ENCODE measurements at regions not wholly inside any gene's neighbourhood (a gene's known extent, or its start where the extent isn't known, plus 50 kb on each side); places are given as distances from the start of the nearest gene placed in this dataset.
A peak's percentile ranks its signal among the peaks of the same experiment; 100 is the strongest.

DNA sequence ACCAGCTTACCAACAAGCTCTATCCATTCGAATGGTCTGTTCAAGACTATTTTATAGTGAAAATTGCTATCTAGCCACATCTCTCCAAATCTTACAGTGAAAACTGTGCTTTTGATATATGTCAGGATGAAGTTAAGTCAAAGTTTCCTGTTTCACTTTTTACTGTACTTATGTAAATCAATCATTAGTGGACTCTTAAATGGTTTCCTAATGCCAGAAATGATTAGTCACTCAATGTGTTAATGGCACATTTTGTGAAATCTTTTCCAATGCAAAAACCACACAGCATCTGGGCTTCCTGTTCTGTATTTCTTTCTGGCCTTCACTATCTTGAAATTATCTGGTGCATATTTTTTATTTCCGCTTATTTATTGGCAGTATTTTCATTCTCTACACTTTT is 87.3 kb upstream of the STEAP1B start:
- intact Hi-C loops (cut with micrococcal nuclease) = no loop called here
- Histone ChIP-seq H3K27ac (ENCODE audit: low read depth in 1 of 2, low read length in 2 of 2) (peak overlapping the region in 1 of 2 donors; percentile 52), H3K4me3 (replicated peaks in 1 of 3; ENCODE audit: low read depth in 2 of 3, low read length in 3 of 3) (peak overlapping the region in 1 of 3 experiments; percentile 51), H3K9ac (ENCODE audit: insufficient read depth, low read length, poor library complexity, severe bottlenecking) (no peak overlapping the region), H2AFZ (ENCODE audit: insufficient read depth, low read depth, low read length, poor library complexity, severe bottlenecking) (no peak overlapping the region), H4K20me1 (ENCODE audit: insufficient read depth, low read length) (no peaks in the 10 kb centered on the region), H3K27me3 (ENCODE audit: control insufficient read depth in 2 of 2, insufficient read depth in 2 of 2, low read length in 2 of 2) (peaks cover 2 to 8% of the 10 kb centered on the region in 2 donors), H3K36me3 (replicated peaks in 1 of 2; ENCODE audit: control insufficient read depth in 1 of 2, insufficient read depth in 2 of 2, low read length in 2 of 2) (no peaks in the 10 kb centered on the region), H3K9me3 (replicated peaks in 1 of 2; ENCODE audit: control insufficient read depth in 1 of 2, insufficient read depth in 1 of 2, low read length in 2 of 2) (no peaks in the 10 kb centered on the region), H3K4me1 (ENCODE audit: control insufficient read depth in 1 of 2, insufficient read depth in 2 of 2, low read length in 2 of 2) (peaks cover 47 to 59% of the 10 kb centered on the region in 2 donors), H3K79me2 (ENCODE audit: insufficient read depth, low read length) (no peaks in the 10 kb centered on the region), H3K4me2 (replicated peaks; ENCODE audit: extremely low read depth, low read length, poor library complexity, severe bottlenecking) (peak overlapping the region; percentile 52)
- H3K27me3 Mint-ChIP-seq (ENCODE audit: low read depth in 3 of 3) = peaks cover 5 to 14% (median 8%) of the 10 kb centered on the region in 3 donors
- no CpG with 5 or more reads among the region's 2 CpGs for WGBS (ENCODE audit: insufficient coverage)
- TF ChIP-seq, protein P1, sequence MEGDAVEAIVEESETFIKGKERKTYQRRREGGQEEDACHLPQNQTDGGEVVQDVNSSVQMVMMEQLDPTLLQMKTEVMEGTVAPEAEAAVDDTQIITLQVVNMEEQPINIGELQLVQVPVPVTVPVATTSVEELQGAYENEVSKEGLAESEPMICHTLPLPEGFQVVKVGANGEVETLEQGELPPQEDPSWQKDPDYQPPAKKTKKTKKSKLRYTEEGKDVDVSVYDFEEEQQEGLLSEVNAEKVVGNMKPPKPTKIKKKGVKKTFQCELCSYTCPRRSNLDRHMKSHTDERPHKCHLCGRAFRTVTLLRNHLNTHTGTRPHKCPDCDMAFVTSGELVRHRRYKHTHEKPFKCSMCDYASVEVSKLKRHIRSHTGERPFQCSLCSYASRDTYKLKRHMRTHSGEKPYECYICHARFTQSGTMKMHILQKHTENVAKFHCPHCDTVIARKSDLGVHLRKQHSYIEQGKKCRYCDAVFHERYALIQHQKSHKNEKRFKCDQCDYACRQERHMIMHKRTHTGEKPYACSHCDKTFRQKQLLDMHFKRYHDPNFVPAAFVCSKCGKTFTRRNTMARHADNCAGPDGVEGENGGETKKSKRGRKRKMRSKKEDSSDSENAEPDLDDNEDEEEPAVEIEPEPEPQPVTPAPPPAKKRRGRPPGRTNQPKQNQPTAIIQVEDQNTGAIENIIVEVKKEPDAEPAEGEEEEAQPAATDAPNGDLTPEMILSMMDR (IDR thresholded peaks at IDR 0.05) = no peak
- peak overlapping the region; percentile 42 to 96 (median 92) for H3K27ac Mint-ChIP-seq
- peaks cover 0 to 5% of the 10 kb centered on the region in 2 donors for H3K36me3 Mint-ChIP-seq
- H3K9me3 Mint-ChIP-seq = peaks cover 0 to 2% (median 0%) of the 10 kb centered on the region in 7 donors
- H3K4me3 Mint-ChIP-seq = peak overlapping the region; percentile 12 to 62
- H3K4me1 Mint-ChIP-seq = peaks cover 53% of the 10 kb centered on the region
- DNase-seq = peak; percentile 63 to 93 (median 88)

DNA sequence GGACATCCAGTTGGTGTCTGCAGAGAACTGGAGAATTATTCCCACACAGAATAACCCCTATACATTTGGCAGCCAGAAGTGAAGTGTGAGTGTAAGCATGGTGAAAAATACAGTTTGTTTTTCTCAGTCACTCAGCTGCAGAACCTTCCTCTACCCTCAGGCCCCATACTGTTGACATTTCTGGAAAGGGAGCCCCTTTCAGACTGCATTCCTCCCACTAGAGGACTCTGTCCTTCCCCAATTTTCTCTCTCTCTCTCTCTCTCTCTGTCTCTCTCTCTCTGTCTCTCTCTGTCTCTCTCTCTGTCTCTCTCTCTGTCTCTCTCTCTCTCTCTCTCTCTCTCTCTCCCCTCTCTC is 86.8 kb upstream of the STEAP1B start:
- Histone ChIP-seq H3K4me1 (ENCODE audit: control insufficient read depth in 1 of 2, insufficient read depth in 2 of 2, low read length in 2 of 2) (peaks cover 47 to 59% of the 10 kb centered on the region in 2 donors), H3K9me3 (replicated peaks in 1 of 2; ENCODE audit: control insufficient read depth in 1 of 2, insufficient read depth in 1 of 2, low read length in 2 of 2) (no peaks in the 10 kb centered on the region), H3K27ac (ENCODE audit: low read depth in 1 of 2, low read length in 2 of 2) (peak overlapping the region; percentile 17 to 52), H4K20me1 (ENCODE audit: insufficient read depth, low read length) (no peaks in the 10 kb centered on the region), H3K79me2 (ENCODE audit: insufficient read depth, low read length) (no peaks in the 10 kb centered on the region), H3K27me3 (ENCODE audit: control insufficient read depth in 2 of 2, insufficient read depth in 2 of 2, low read length in 2 of 2) (peaks cover 2 to 8% of the 10 kb centered on the region in 2 donors), H2AFZ (ENCODE audit: insufficient read depth, low read depth, low read length, poor library complexity, severe bottlenecking) (no peak overlapping the region), H3K36me3 (replicated peaks in 1 of 2; ENCODE audit: control insufficient read depth in 1 of 2, insufficient read depth in 2 of 2, low read length in 2 of 2) (no peaks in the 10 kb centered on the region), H3K4me2 (replicated peaks; ENCODE audit: extremely low read depth, low read length, poor library complexity, severe bottlenecking) (peak overlapping the region; percentile 52), H3K4me3 (replicated peaks in 1 of 3; ENCODE audit: low read depth in 2 of 3, low read length in 3 of 3) (peak overlapping the region in 1 of 3 experiments; percentile 51), H3K9ac (ENCODE audit: insufficient read depth, low read length, poor library complexity, severe bottlenecking) (no peak overlapping the region)
- H3K27me3 Mint-ChIP-seq (ENCODE audit: low read depth in 3 of 3) = peaks cover 4 to 14% (median 8%) of the 10 kb centered on the region in 3 donors
- peaks cover 0 to 2% (median 0%) of the 10 kb centered on the region in 7 donors for H3K9me3 Mint-ChIP-seq
- peaks cover 53% of the 10 kb centered on the region for H3K4me1 Mint-ChIP-seq
- H3K27ac Mint-ChIP-seq = peak overlapping the region in 6 of 7 donors; percentile 87 to 96 (median 92)
- DNase-seq = no peak
- TF ChIP-seq, protein P1 (IDR thresholded peaks at IDR 0.05) = no peak
- peak overlapping the region in 1 of 2 donors; percentile 62 for H3K4me3 Mint-ChIP-seq
- H3K36me3 Mint-ChIP-seq = peaks cover 0 to 5% of the 10 kb centered on the region in 2 donors
- intact Hi-C loops (cut with micrococcal nuclease) = no loop called here

All from CD14-positive monocyte (primary cell).